ENCODE measurements at regions not wholly inside any gene's neighbourhood (a gene's known extent, or its start where the extent isn't known, plus 50 kb on each side); places are given as distances from the start of the nearest gene placed in this dataset.

DNA sequence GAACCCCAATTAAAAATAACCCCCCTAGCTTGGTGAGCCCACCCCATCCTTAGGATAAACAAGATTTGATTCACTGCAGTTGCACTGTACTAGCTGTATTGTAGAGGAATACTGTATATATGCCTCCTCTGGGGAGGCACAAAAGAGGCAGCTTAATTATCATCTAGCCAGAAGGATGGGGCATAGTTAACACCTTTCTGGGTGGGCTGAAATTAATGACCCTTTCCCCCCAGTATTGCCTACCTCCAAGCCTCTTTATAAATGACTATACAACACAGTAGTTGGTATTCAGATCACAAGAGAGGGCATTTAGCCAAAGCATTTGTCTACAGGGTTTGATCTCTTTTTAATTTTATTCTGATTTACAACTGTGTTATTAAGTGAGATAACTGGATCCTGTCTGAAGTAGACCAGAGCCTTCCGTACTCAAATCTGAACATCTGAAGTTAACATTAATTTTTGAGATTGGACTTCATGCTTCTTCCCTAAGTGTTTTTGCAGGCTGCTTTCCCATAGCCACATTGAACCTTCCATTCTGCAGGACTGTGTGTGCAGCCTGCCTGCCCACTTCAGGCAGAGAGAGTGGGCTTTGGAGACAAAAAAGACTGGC, 807.0 kb upstream of the ARRDC4 start (continued):
- TF ChIP-seq NFE2L2 (IDR thresholded peaks at IDR 0.05; ENCODE audit: low read depth, low read length) (no peak), SMC3 (IDR thresholded peaks at IDR 0.05; ENCODE audit: low read depth, low read length) (no peak)

DNA sequence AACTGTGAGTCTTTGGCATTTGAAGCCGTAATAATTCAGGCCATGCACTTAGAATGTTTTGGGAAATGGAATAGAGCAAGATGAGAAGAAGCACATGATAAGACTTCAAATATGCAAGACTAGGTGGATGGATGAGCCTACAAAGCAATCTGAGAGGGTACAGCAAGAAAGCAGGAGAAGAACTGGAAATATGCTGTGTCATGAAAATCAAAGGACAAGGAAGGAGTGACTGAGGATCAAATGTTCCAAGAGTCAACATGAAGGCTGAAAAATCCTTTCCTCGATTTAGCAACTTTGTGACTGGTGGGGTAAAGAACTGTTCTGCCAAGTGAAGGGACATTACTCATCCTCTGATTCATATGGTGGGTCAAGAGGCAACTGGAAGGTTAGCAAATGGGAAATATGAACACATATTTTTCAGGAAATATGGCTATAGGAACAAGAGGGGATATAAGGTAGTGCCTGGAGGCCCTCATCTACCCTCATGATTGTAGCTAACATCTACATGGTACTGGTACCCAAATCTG, 803.7 kb upstream of the ARRDC4 start:
- intact Hi-C loops (cut with micrococcal nuclease) (no loop called here), in situ Hi-C loops (cut with MboI; ENCODE audit: low sequenced_read_pairs) (no loop called here)

More for the DNA sequence above, 803.7 kb upstream of the ARRDC4 start:
- ATAC-seq (ENCODE audit: low read depth) = no peak
- H3K36me3 ChIP-seq (ENCODE audit: control insufficient read depth, insufficient read depth, low read length) = no peaks in the 10 kb centered on the region
- H3K4me3 ChIP-seq (ENCODE audit: insufficient read depth, low read depth, low read length) = no peak overlapping the region
- no peak overlapping the region for H3K4ac ChIP-seq (ENCODE audit: low read depth, low read length)
- no peak overlapping the region for H2BK120ac ChIP-seq (ENCODE audit: low read depth, low read length)
- no peak overlapping the region for H3K56ac ChIP-seq (ENCODE audit: extremely low read depth, insufficient read depth, low read length)
- dilution Hi-C loops (cut with HindIII; ENCODE audit: low sequenced_read_pairs, unreplicated experiment) = no loop called here
- no peak for TF ChIP-seq RCOR1 (IDR thresholded peaks at IDR 0.05; ENCODE audit: insufficient replicate concordance, low read length)
- no peak for TF ChIP-seq RFX5 (IDR thresholded peaks at IDR 0.05; ENCODE audit: low read depth, low read length)
- TF ChIP-seq, protein P1, sequence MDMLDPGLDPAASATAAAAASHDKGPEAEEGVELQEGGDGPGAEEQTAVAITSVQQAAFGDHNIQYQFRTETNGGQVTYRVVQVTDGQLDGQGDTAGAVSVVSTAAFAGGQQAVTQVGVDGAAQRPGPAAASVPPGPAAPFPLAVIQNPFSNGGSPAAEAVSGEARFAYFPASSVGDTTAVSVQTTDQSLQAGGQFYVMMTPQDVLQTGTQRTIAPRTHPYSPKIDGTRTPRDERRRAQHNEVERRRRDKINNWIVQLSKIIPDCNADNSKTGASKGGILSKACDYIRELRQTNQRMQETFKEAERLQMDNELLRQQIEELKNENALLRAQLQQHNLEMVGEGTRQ (IDR thresholded peaks at IDR 0.05; ENCODE audit: low read depth, low read length) = no peak
- peak; percentile 77 for TF ChIP-seq MAFK (IDR thresholded peaks at IDR 0.05; ENCODE audit: low read depth, low read length)
- TF ChIP-seq, protein P2, sequence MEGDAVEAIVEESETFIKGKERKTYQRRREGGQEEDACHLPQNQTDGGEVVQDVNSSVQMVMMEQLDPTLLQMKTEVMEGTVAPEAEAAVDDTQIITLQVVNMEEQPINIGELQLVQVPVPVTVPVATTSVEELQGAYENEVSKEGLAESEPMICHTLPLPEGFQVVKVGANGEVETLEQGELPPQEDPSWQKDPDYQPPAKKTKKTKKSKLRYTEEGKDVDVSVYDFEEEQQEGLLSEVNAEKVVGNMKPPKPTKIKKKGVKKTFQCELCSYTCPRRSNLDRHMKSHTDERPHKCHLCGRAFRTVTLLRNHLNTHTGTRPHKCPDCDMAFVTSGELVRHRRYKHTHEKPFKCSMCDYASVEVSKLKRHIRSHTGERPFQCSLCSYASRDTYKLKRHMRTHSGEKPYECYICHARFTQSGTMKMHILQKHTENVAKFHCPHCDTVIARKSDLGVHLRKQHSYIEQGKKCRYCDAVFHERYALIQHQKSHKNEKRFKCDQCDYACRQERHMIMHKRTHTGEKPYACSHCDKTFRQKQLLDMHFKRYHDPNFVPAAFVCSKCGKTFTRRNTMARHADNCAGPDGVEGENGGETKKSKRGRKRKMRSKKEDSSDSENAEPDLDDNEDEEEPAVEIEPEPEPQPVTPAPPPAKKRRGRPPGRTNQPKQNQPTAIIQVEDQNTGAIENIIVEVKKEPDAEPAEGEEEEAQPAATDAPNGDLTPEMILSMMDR (conservative IDR thresholded peaks at IDR 0.05; ENCODE audit: low read depth, low read length) = no peak
- no peak for TF ChIP-seq FOS (IDR thresholded peaks at IDR 0.05; ENCODE audit: low read depth, low read length)
- TF ChIP-seq NFE2L2 (IDR thresholded peaks at IDR 0.05; ENCODE audit: low read depth, low read length) = peak; percentile 22; the same call in 1 of the 2 replicates
- no peak for TF ChIP-seq POLR2A (IDR thresholded peaks at IDR 0.05; ENCODE audit: low read depth, low read length)
- TF ChIP-seq RAD21 (IDR thresholded peaks at IDR 0.05; ENCODE audit: low read length) = no peak
- TF ChIP-seq MXI1 (IDR thresholded peaks at IDR 0.05; ENCODE audit: borderline replicate concordance, low read depth, low read length) = no peak
- no peak for TF ChIP-seq CHD1 (IDR thresholded peaks at IDR 0.05; ENCODE audit: low read depth, low read length)
- no peak for TF ChIP-seq SMC3 (IDR thresholded peaks at IDR 0.05; ENCODE audit: low read depth, low read length)
- TF ChIP-seq BHLHE40 (IDR thresholded peaks at IDR 0.05; ENCODE audit: low read depth, low read length) = no peak
- TF ChIP-seq CEBPB (IDR thresholded peaks at IDR 0.05; ENCODE audit: low read depth, low read length) = no peak
- H3K18ac ChIP-seq (ENCODE audit: low read depth, low read length) = no peak overlapping the region
- no TSS peak for BruUV-seq (replicated peaks)
- no peak for DNase-seq
- H2AK9ac ChIP-seq (replicated peaks; ENCODE audit: low read depth, low read length, poor library complexity) = no peak overlapping the region
- H2BK15ac ChIP-seq (ENCODE audit: low read depth, low read length) = no peak overlapping the region
- no peaks in the 10 kb centered on the region for H3K27me3 ChIP-seq (ENCODE audit: control insufficient read depth, insufficient read depth, low read length)
- no peak overlapping the region for H3K9ac ChIP-seq (ENCODE audit: low read depth, low read length)
- no peak overlapping the region for H3K14ac ChIP-seq (replicated peaks; ENCODE audit: low read depth, low read length)
- no peak overlapping the region for H2AK5ac ChIP-seq (ENCODE audit: low read depth, low read length)
- H3K4me1 ChIP-seq (ENCODE audit: control insufficient read depth, insufficient read depth, low read length) = no peaks in the 10 kb centered on the region
- no peaks in the 10 kb centered on the region for H3K9me1 ChIP-seq (ENCODE audit: insufficient read depth, low read length)
- H3K23ac ChIP-seq (ENCODE audit: low read depth, low read length) = no peak overlapping the region
- H4K20me1 ChIP-seq (ENCODE audit: insufficient read depth, low read length) = no peaks in the 10 kb centered on the region
- no peaks in the 10 kb centered on the region for H3K79me1 ChIP-seq (ENCODE audit: low read depth in 1 of 2, low read length in 2 of 2)
- H3K4me2 ChIP-seq (ENCODE audit: low read depth, low read length) = no peak overlapping the region
- CTCF ChIA-PET = no interaction called here
- H4K8ac ChIP-seq (ENCODE audit: low read depth in 2 of 2, low read length in 2 of 2) = no peak overlapping the region
- H3K27ac ChIP-seq (ENCODE audit: insufficient read depth, low read length) = no peak overlapping the region
- no peak overlapping the region for H4K91ac ChIP-seq (ENCODE audit: insufficient read depth, low read depth, low read length)
- POLR2A ChIA-PET (ENCODE audit: unreplicated experiment) = no interaction called here
- H2BK5ac ChIP-seq (ENCODE audit: low read depth, low read length, poor library complexity, severe bottlenecking) = no peak overlapping the region
- H2AFZ ChIP-seq (replicated peaks; ENCODE audit: low read length, poor library complexity) = no peak overlapping the region
- H4K5ac ChIP-seq (ENCODE audit: low read depth, low read length) = no peak overlapping the region
- peaks cover 8% of the 10 kb centered on the region for H3K9me3 ChIP-seq (ENCODE audit: control insufficient read depth, insufficient read depth, low read length)
- WGBS, 2 experiments (ENCODE audit: extremely low coverage in 2 of 2, insufficient read length in 1 of 2) = no CpG with 5 or more reads among the region's 2 CpGs
- H2BK20ac ChIP-seq (ENCODE audit: low read depth, low read length) = no peak overlapping the region

All from IMR-90 (cell line).